HG03159 (cell line): ENCODE measurements at regions not wholly inside any gene's neighbourhood (a gene's known extent, or its start where the extent isn't known, plus 50 kb on each side); places are given as distances from the start of the nearest gene placed in this dataset.

Experiments
- ATAC-seq: cut with Tn5 transposase; IDR thresholded peaks from one replicate; pipeline ENCODE4 v1.9.1; 2021; ENCODE audit warnings: mild to moderate bottlenecking, moderate library complexity; ENCODE audit not compliant: unreplicated experiment

DNA sequence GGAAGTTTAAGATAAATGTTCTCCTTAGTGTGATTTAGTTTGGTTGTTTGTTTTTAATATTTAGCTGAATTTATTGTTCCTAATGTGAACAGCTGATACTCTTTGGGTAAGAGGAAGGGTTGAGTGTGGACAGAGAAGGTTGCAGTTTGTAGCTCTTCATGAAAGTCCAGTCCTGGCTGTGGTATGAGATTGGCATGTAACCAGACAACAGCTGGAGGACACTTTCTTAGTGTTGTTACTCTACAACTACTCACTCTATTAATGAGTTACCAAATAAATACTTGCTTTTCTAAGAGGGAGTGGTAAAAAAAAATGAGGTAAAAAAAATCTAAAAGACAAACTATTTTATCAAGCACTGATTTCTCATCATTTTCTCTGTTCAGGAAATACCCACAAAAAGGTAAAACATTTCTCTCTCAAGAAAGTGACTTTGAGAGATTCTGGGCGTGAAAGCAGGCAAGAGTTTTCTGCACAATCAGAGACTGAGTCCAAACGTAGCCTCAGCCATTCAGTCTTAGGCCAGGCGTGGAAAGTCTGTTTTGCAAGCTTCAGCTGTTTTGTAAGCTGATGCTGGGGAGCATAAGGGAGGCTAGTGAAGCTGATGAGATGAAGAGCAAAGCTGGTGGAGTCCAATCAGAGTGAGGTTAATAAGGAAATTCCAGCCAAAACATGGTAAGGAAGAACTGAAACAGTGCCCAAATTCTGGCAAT, 138.5 kb upstream of the ARPP21 start:
- ATAC-seq = no peak

- ATAC-seq = no peak
Measured at GRCh38 chr3:35502699-35503098, 136.6 kb upstream of the ARPP21 start.

DNA sequence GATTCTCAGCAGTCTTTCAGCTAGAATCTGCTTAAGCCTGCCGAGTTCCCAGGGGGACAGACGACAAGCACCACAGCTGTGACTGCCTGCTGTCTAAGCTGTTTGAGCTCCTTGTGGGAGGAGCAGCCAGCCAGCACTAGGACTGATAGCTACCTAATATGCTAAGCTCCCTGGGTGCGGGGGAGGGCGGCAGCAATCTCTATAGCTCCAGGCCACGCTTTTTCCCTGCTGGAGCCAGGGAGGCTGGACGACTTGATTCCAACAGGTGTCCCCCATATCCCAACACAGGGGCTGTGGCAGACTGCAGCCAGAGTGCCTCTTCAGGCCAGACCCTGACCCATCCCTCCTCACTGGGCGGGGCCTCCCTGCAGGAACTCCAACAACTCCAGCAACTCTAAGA, 134.1 kb upstream of the ARPP21 start:
- ATAC-seq = no peak

DNA sequence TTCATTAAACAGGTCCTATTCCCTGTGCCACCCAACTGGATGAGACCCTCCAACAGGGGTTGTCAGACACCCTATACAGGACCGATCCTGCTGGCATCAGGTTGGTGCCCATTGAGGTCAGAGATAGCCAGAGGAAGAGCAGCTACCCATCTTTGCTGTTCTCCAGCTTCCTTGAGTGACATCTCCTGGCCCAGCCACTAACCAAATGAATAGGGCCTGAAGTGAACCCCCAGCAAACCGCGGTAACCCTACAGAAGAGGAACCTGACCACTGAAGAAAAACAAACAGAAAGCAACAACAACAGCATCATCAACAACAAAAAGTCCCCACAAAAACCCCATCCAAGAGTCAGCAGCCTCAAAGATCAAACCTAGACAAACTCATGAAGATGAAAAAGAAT, 133.6 kb upstream of the ARPP21 start:
- no peak for ATAC-seq

- no peak for ATAC-seq
Measured at GRCh38 chr3:35519936-35520335, 119.4 kb upstream of the ARPP21 start.

DNA sequence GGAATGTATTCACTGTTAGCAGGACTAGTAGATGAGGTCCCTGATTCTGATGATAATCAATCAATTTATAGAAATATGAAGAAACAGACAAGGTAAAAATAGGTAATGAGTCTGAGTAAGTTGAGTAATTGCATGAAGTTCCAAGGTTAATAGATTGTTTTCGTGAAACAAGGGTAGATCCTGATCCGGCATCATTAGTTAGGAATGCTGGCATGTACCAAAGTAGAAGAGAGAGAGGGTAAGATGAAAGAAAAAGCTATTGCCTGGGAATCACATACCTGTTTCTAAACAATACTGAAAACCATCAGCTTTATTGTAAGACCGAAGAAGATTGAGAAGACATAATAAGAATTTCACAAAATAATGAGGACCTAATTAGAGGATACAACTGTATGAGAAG, 118.1 kb upstream of the ARPP21 start:
- no peak for ATAC-seq

- ATAC-seq = peak; percentile 50
Measured at GRCh38 chr3:35522450-35522849, 116.9 kb upstream of the ARPP21 start.

DNA sequence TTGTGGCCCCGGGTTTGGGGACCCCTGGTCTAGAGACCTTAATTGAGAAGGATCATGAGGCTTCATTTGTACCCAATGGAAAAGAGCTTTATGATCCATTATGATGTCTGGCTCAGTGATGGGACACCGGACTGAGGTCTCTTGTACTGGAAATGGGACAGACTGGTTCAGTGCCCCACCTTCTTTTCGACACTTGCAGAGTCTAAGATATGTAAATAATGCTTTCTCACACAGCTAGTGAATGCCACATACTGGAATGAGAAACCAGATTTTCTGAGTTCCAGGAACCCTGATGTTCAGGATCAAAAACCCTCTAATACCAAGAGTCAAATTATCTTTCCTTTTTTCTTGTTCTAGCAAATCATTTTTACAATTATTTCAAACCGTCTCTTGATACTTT, 116.3 kb upstream of the ARPP21 start:
- peak; percentile 7 for ATAC-seq

DNA sequence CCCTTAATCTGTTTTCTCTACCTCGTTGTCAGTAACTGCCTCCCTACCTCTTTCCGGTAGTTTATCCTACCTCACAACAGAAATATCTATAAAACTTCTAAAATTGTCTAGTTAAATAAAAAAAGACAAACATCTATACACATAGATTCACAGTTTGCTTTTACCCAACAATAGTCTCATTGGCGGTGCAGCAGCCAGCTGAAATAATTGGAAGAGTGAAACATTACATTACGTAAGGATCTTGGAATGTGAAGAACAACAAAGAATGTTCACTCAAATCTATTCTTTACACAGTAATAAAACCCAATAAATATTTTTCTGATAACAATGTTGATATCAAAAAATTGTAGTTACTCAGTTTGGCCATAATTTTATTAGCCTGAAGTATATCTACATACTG, 115.5 kb upstream of the ARPP21 start:
- no peak for ATAC-seq

- no peak for ATAC-seq
Measured at GRCh38 chr3:35524856-35525255, 114.5 kb upstream of the ARPP21 start.

DNA sequence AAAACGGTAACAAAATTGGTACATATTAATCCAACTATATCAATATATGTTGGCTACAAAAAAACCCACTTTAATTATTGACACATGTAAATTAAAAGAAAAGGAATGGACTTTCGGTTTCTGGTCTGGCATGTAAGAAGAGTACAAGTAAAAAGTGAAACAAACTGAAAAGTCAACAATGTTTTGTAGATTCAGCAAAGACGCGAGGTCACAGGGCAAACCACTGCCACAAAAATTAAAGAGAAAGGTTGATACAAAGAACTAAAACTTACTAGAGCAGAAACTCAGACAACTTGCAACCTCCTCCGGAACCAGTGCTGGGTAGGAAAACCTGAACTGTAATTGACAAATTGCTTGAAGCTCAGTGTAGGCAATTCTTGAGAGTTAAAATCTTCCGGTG, 110.6 kb upstream of the ARPP21 start:
- no peak for ATAC-seq

- no peak for ATAC-seq
Measured at GRCh38 chr3:35529337-35529736, 110.0 kb upstream of the ARPP21 start.

GRCh38 chr3:35537265-35537664, 102.1 kb upstream of the ARPP21 start:
- no peak for ATAC-seq

DNA sequence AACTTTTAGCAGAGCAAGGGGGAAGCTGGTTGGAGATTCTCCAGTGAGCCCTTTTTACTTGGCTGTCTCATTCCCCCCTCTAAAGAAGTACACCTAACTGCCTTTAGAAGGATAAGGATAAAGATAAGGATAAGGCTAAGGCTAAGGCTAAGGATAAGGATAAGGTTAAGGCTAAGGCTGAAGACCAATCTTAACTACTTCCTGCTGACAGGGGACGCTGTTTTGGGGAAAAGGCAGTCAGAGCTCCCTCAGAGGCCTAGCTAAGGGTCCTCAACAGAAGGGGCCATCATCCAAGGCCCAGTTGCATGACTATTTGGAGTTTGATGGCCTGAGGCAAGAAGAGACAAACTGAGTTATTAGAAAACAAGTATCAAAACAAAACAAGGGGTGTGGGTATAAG, 94.3 kb upstream of the ARPP21 start:
- no peak for ATAC-seq

DNA sequence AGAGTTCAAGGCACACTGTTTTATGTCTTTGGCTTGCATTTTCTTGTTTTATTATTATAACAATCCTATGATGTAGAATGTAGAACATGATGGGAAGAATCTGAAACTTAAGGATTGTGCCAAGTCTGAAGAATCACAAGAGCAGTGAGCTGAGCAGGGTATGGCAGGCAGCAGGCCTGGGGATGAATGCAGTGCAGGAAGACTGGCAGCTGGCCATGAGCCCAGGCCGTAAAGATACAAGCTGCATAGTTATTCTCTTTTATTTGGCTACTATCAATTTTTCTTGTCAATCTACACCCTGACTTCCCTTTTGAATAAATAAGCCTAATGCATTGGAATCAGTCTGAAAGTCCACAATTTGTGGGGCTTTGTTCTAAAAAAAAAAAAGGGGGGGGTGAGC, 89.6 kb upstream of the ARPP21 start:
- no peak for ATAC-seq

DNA sequence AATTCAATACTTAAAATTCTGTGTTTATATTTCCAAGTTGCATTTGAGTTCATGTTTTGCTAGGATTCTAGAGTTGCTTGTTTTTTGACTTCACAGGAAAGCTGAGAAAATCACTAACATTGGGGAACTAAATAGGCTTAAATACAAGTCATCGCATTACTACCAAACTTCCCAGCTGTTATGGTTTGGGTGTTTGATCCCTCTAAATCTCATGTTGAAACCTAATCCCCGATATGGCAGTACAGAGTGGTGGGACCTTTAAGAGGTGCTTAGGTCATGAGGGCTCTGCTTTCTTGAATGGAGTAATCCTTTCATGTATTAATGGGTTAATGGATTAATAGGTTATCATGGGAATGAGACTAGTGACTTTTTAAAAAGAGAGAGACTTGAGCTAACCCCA, 77.2 kb upstream of the ARPP21 start:
- ATAC-seq = no peak

GRCh38 chr3:35565048-35565447, 74.3 kb upstream of the ARPP21 start:
- no peak for ATAC-seq
